ENCODE measurements at regions not wholly inside any gene's neighbourhood (a gene's known extent, or its start where the extent isn't known, plus 50 kb on each side); places are given as distances from the start of the nearest gene placed in this dataset.

- ATAC-seq (no peak), DNase-seq (no peak)
- Mint-ChIP-seq H3K9me3 (no peaks in the 10 kb centered on the region), H3K36me3 (ENCODE audit: insufficient read depth) (no peaks in the 10 kb centered on the region), H3K27me3 (ENCODE audit: low read depth) (peaks cover 22% of the 10 kb centered on the region), H3K4me3 (no peak overlapping the region), H3K4me1 (ENCODE audit: low read depth) (no peaks in the 10 kb centered on the region)
Measured at GRCh38 chr17:37836593-37836992, 87.6 kb upstream of the TBC1D3K start.

- H3K9me3 Mint-ChIP-seq, result no peaks in the 10 kb centered on the region
- H3K4me1 Mint-ChIP-seq (ENCODE audit: low read depth), result no peaks in the 10 kb centered on the region
- ATAC-seq (no peak), DNase-seq (no peak)
- H3K36me3 Mint-ChIP-seq (ENCODE audit: insufficient read depth), result no peaks in the 10 kb centered on the region
- no peak overlapping the region for H3K4me3 Mint-ChIP-seq
- peaks cover 23% of the 10 kb centered on the region for H3K27me3 Mint-ChIP-seq (ENCODE audit: low read depth)
Measured at GRCh38 chr17:37834168-37834567, 89.3 kb upstream of the HNF1B start.

- H3K27me3 Mint-ChIP-seq (ENCODE audit: low read depth), result peaks cover 17% of the 10 kb centered on the region
- H3K4me1 Mint-ChIP-seq (ENCODE audit: low read depth), result no peaks in the 10 kb centered on the region
- no peaks in the 10 kb centered on the region for H3K36me3 Mint-ChIP-seq (ENCODE audit: insufficient read depth)
- no peaks in the 10 kb centered on the region for H3K9me3 Mint-ChIP-seq
- DNase-seq (no peak), ATAC-seq (peak; percentile 53 to 54)
- no peak overlapping the region for H3K4me3 Mint-ChIP-seq
Measured at GRCh38 chr17:37833237-37833859, 88.5 kb upstream of the HNF1B start.

- H3K9me3 Mint-ChIP-seq, result no peaks in the 10 kb centered on the region
- H3K4me3 Mint-ChIP-seq, result no peak overlapping the region
- ATAC-seq (no peak), DNase-seq (no peak)
- H3K4me1 Mint-ChIP-seq (ENCODE audit: low read depth), result no peaks in the 10 kb centered on the region
- no peaks in the 10 kb centered on the region for H3K36me3 Mint-ChIP-seq (ENCODE audit: insufficient read depth)
- peaks cover 19% of the 10 kb centered on the region for H3K27me3 Mint-ChIP-seq (ENCODE audit: low read depth)
Measured at GRCh38 chr17:37831986-37832385, 87.1 kb upstream of the HNF1B start.

GRCh38 chr17:37831492-37831891 lies 86.6 kb upstream of the HNF1B start:
- no peak overlapping the region for H3K4me3 Mint-ChIP-seq
- peaks cover 2% of the 10 kb centered on the region for H3K4me1 Mint-ChIP-seq (ENCODE audit: low read depth)
- peaks cover 18% of the 10 kb centered on the region for H3K27me3 Mint-ChIP-seq (ENCODE audit: low read depth)
- ATAC-seq, result no peak
- no peaks in the 10 kb centered on the region for H3K36me3 Mint-ChIP-seq (ENCODE audit: insufficient read depth)
- DNase-seq, result no peak
- no peaks in the 10 kb centered on the region for H3K9me3 Mint-ChIP-seq

GRCh38 chr17:37830151-37830993 lies 85.5 kb upstream of the HNF1B start:
- no peak for ATAC-seq
- Mint-ChIP-seq H3K4me3 (no peak overlapping the region), H3K4me1 (ENCODE audit: low read depth) (peaks cover 2% of the 10 kb centered on the region), H3K36me3 (ENCODE audit: insufficient read depth) (no peaks in the 10 kb centered on the region), H3K27me3 (ENCODE audit: low read depth) (peaks cover 13% of the 10 kb centered on the region), H3K9me3 (no peaks in the 10 kb centered on the region)
- DNase-seq, result no peak

GRCh38 chr17:37829592-37830123 lies 84.8 kb upstream of the HNF1B start:
- ATAC-seq (no peak), DNase-seq (no peak)
- H3K27me3 Mint-ChIP-seq (ENCODE audit: low read depth), result peaks cover 11% of the 10 kb centered on the region
- no peak overlapping the region for H3K4me3 Mint-ChIP-seq
- peaks cover 2% of the 10 kb centered on the region for H3K4me1 Mint-ChIP-seq (ENCODE audit: low read depth)
- H3K36me3 Mint-ChIP-seq (ENCODE audit: insufficient read depth), result no peaks in the 10 kb centered on the region
- H3K9me3 Mint-ChIP-seq, result no peaks in the 10 kb centered on the region

- no peaks in the 10 kb centered on the region for H3K36me3 Mint-ChIP-seq (ENCODE audit: insufficient read depth)
- DNase-seq, result no peak
- H3K27me3 Mint-ChIP-seq (ENCODE audit: low read depth), result peaks cover 11% of the 10 kb centered on the region
- H3K9me3 Mint-ChIP-seq, result no peaks in the 10 kb centered on the region
- no peak overlapping the region for H3K4me3 Mint-ChIP-seq
- H3K4me1 Mint-ChIP-seq (ENCODE audit: low read depth), result peaks cover 2% of the 10 kb centered on the region
- ATAC-seq, result no peak
Measured at GRCh38 chr17:37828651-37829124, 83.8 kb upstream of the HNF1B start.

- DNase-seq, result no peak
- peaks cover 2% of the 10 kb centered on the region for H3K4me1 Mint-ChIP-seq (ENCODE audit: low read depth)
- no peaks in the 10 kb centered on the region for H3K9me3 Mint-ChIP-seq
- no peaks in the 10 kb centered on the region for H3K36me3 Mint-ChIP-seq (ENCODE audit: insufficient read depth)
- no peak for ATAC-seq
- H3K4me3 Mint-ChIP-seq, result no peak overlapping the region
- H3K27me3 Mint-ChIP-seq (ENCODE audit: low read depth), result peaks cover 11% of the 10 kb centered on the region
Measured at GRCh38 chr17:37827905-37828650, 83.2 kb upstream of the HNF1B start.

- Mint-ChIP-seq H3K36me3 (ENCODE audit: insufficient read depth) (no peaks in the 10 kb centered on the region), H3K4me1 (ENCODE audit: low read depth) (peaks cover 2% of the 10 kb centered on the region), H3K27me3 (ENCODE audit: low read depth) (peaks cover 9% of the 10 kb centered on the region), H3K9me3 (no peaks in the 10 kb centered on the region), H3K4me3 (no peak overlapping the region)
- DNase-seq (no peak), ATAC-seq (no peak)
Measured at GRCh38 chr17:37826497-37827430, 81.9 kb upstream of the HNF1B start.

GRCh38 chr17:37825851-37826250 lies 81.0 kb upstream of the HNF1B start:
- no peaks in the 10 kb centered on the region for H3K9me3 Mint-ChIP-seq
- H3K4me1 Mint-ChIP-seq (ENCODE audit: low read depth), result peaks cover 2% of the 10 kb centered on the region
- ATAC-seq (no peak), DNase-seq (no peak)
- H3K36me3 Mint-ChIP-seq (ENCODE audit: insufficient read depth), result no peaks in the 10 kb centered on the region
- peaks cover 4% of the 10 kb centered on the region for H3K27me3 Mint-ChIP-seq (ENCODE audit: low read depth)
- no peak overlapping the region for H3K4me3 Mint-ChIP-seq

- DNase-seq (no peak), ATAC-seq (no peak)
- Mint-ChIP-seq H3K27me3 (ENCODE audit: low read depth) (peaks cover 1% of the 10 kb centered on the region), H3K36me3 (ENCODE audit: insufficient read depth) (no peaks in the 10 kb centered on the region), H3K4me3 (no peak overlapping the region), H3K9me3 (no peaks in the 10 kb centered on the region), H3K4me1 (ENCODE audit: low read depth) (peaks cover 2% of the 10 kb centered on the region)
Measured at GRCh38 chr17:37824534-37825485, 80.0 kb upstream of the HNF1B start.

GRCh38 chr17:37823996-37824395 lies 79.1 kb upstream of the HNF1B start:
- peaks cover 1% of the 10 kb centered on the region for H3K27me3 Mint-ChIP-seq (ENCODE audit: low read depth)
- H3K4me3 Mint-ChIP-seq, result no peak overlapping the region
- ATAC-seq, result no peak
- no peaks in the 10 kb centered on the region for H3K9me3 Mint-ChIP-seq
- peaks cover 2% of the 10 kb centered on the region for H3K4me1 Mint-ChIP-seq (ENCODE audit: low read depth)
- no peak for DNase-seq
- no peaks in the 10 kb centered on the region for H3K36me3 Mint-ChIP-seq (ENCODE audit: insufficient read depth)
